Middle frontal gyrus (tissue), 1 donor: ENCODE measurements at regions not wholly inside any gene's neighbourhood (a gene's known extent, or its start where the extent isn't known, plus 50 kb on each side); places are given as distances from the start of the nearest gene placed in this dataset.
"Not testable (repeated sequence)": the region's sequence is repeated elsewhere in the genome, so short reads cannot be mapped to it uniquely, and the experiment has no call there.

Source experiments
- DNase-seq: peaks from one replicate; pipeline ENCODE4 v3.0.0-alpha.2; 2015; ENCODE audit warnings: low spot score; ENCODE audit errors: extremely low spot score

GRCh38 chr10:36872702-36873393, 252.6 kb upstream of the ANKRD30A start:
- DNase-seq = no peak

- no peak for DNase-seq
Observed at GRCh38 chr10:36840788-36841187, 284.6 kb upstream of the ANKRD30A start.

- no peak for DNase-seq
Observed at GRCh38 chr10:36837416-36837815, 288.0 kb upstream of the ANKRD30A start.

- DNase-seq = no peak
Observed at GRCh38 chr10:36819781-36820180, 305.6 kb upstream of the ANKRD30A start.

- DNase-seq = no peak
Observed at GRCh38 chr10:36817898-36818297, 307.5 kb upstream of the ANKRD30A start.

GRCh38 chr10:36808625-36809362, 316.6 kb upstream of the ANKRD30A start:
- DNase-seq = no peak

- DNase-seq = no peak
Observed at GRCh38 chr10:36803229-36803628, 322.2 kb upstream of the ANKRD30A start.

GRCh38 chr10:36802490-36803153, 322.8 kb upstream of the ANKRD30A start:
- no peak for DNase-seq

GRCh38 chr10:36801660-36802059, 323.7 kb upstream of the ANKRD30A start:
- DNase-seq = no peak

GRCh38 chr10:36794981-36795380, 330.4 kb upstream of the ANKRD30A start:
- DNase-seq = no peak

- DNase-seq = no peak
Observed at GRCh38 chr10:36789974-36790373, 335.4 kb upstream of the ANKRD30A start.

GRCh38 chr10:36788152-36788551, 337.2 kb upstream of the ANKRD30A start:
- DNase-seq = no peak

GRCh38 chr10:36783400-36783799, 342.0 kb upstream of the ANKRD30A start:
- no peak for DNase-seq

GRCh38 chr10:36781570-36781969, 343.8 kb upstream of the ANKRD30A start:
- DNase-seq = no peak

- DNase-seq = no peak
Observed at GRCh38 chr10:36780158-36780557, 345.2 kb upstream of the ANKRD30A start.

GRCh38 chr10:36779238-36779846, 346.1 kb upstream of the ANKRD30A start:
- DNase-seq = no peak

GRCh38 chr10:36778651-36779050, 346.7 kb upstream of the ANKRD30A start:
- DNase-seq = no peak

- no peak for DNase-seq
Observed at GRCh38 chr10:36773652-36774051, 351.7 kb upstream of the ANKRD30A start.

- no peak for DNase-seq
Observed at GRCh38 chr10:36771725-36772124, 353.7 kb upstream of the ANKRD30A start.

- DNase-seq = not testable (repeated sequence)
Observed at GRCh38 chr10:36769741-36770140, 355.7 kb upstream of the ANKRD30A start.

GRCh38 chr10:36766940-36767339, 358.5 kb upstream of the ANKRD30A start:
- peak; percentile 46 for DNase-seq

GRCh38 chr10:36766415-36766810, 359.0 kb upstream of the ANKRD30A start:
- DNase-seq = no peak
